HG03025 (cell line): ENCODE measurements at regions not wholly inside any gene's neighbourhood (a gene's known extent, or its start where the extent isn't known, plus 50 kb on each side); places are given as distances from the start of the nearest gene placed in this dataset.

ENCODE experiments used
- ATAC-seq: cut with Tn5 transposase; IDR thresholded peaks from one replicate; pipeline ENCODE4 v1.9.1; 2021; ENCODE audit warnings: mild to moderate bottlenecking, moderate library complexity; ENCODE audit not compliant: unreplicated experiment, low FRiP score

GRCh38 chr4:127203562-127204200, 429.1 kb upstream of the INTU start:
- no peak for ATAC-seq

GRCh38 chr4:127204322-127204721, 428.4 kb upstream of the INTU start:
- ATAC-seq, result no peak

GRCh38 chr4:127209580-127210095, 423.1 kb upstream of the INTU start:
- ATAC-seq, result no peak

- ATAC-seq, result no peak
These were observed 421.7 kb upstream of the INTU start for GRCh38 chr4:127210893-127211649.

GRCh38 chr4:127211650-127212560, 420.9 kb upstream of the INTU start:
- no peak for ATAC-seq

GRCh38 chr4:127212701-127213100, 420.1 kb upstream of the INTU start:
- ATAC-seq, result no peak

- no peak for ATAC-seq
These were observed 418.7 kb upstream of the INTU start for GRCh38 chr4:127214016-127214415.

- ATAC-seq, result no peak
These were observed 417.8 kb upstream of the INTU start for GRCh38 chr4:127214931-127215330.

GRCh38 chr4:127217586-127218229, 415.0 kb upstream of the INTU start:
- no peak for ATAC-seq

- no peak for ATAC-seq
These were observed 413.5 kb upstream of the INTU start for GRCh38 chr4:127219232-127219631.

- no peak for ATAC-seq
These were observed 408.2 kb upstream of the INTU start for GRCh38 chr4:127224556-127224955.

GRCh38 chr4:127229855-127230608, 402.7 kb upstream of the INTU start:
- ATAC-seq, result no peak

- ATAC-seq, result no peak
These were observed 395.9 kb upstream of the INTU start for GRCh38 chr4:127236889-127237288.

- ATAC-seq, result no peak
These were observed 395.2 kb upstream of the INTU start for GRCh38 chr4:127237581-127237980.

GRCh38 chr4:127238956-127239475, 393.7 kb upstream of the INTU start:
- no peak for ATAC-seq

GRCh38 chr4:127239902-127240763, 392.6 kb upstream of the INTU start:
- no peak for ATAC-seq

- no peak for ATAC-seq
These were observed 392.0 kb upstream of the INTU start for GRCh38 chr4:127240764-127241105.

- no peak for ATAC-seq
These were observed 388.2 kb upstream of the INTU start for GRCh38 chr4:127244515-127244914.
